ENCODE measurements at regions not wholly inside any gene's neighbourhood (a gene's known extent, or its start where the extent isn't known, plus 50 kb on each side); places are given as distances from the start of the nearest gene placed in this dataset.

DNA sequence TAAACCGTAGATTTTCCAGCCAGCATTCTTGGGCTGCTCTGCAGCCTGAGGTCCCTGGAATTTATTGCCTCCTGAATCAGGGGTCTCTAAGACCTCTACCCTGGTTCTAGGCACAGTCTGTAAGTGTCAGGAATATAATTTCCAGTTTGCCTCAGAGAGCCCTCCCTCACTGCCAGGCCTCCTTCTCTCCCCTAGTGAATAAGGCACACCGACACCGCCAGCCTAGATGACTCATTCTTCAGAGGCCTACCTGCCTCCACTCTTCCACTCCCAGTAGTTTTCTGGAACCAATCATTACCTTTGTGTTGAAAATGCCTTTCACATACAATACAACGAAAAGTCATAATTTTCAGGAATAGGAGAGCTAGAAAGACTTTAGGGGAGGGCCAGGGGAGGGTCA is 50.3 kb upstream of the ARHGEF9 start:
- H3K4me3 ChIP-seq (replicated peaks in 1 of 2; ENCODE audit: low read depth in 1 of 2, low read length in 2 of 2) = no peak overlapping the region
- H3K9me3 ChIP-seq (ENCODE audit: control insufficient read depth in 1 of 2, insufficient read depth in 1 of 2, low read depth in 1 of 2, low read length in 2 of 2) = no peaks in the 10 kb centered on the region
- H3K27ac ChIP-seq (ENCODE audit: low read depth, low read length) = no peak overlapping the region
- H3K79me2 ChIP-seq (ENCODE audit: insufficient read depth, low read length) = no peaks in the 10 kb centered on the region
- no peaks in the 10 kb centered on the region for H3K27me3 ChIP-seq (ENCODE audit: insufficient read depth, low read length)
- no TSS peak for BruUV-seq (replicated peaks)
- no peaks in the 10 kb centered on the region for H3K36me3 ChIP-seq (ENCODE audit: control insufficient read depth in 1 of 2, insufficient read depth in 2 of 2, low read length in 2 of 2)
- H4K20me1 ChIP-seq (ENCODE audit: insufficient read depth) = no peaks in the 10 kb centered on the region
- H2AFZ ChIP-seq (ENCODE audit: low read depth, low read length, poor library complexity, severe bottlenecking) = no peak overlapping the region
- H3K4me2 ChIP-seq (ENCODE audit: low read length) = no peak overlapping the region
- peaks cover 0 to 3% of the 10 kb centered on the region in 2 experiments; a peak in 1 of 4 replicates for H3K4me1 ChIP-seq (ENCODE audit: control insufficient read depth in 1 of 2, insufficient read depth in 2 of 2, low read length in 2 of 2)
- intact Hi-C loops (cut with micrococcal nuclease) = no loop called here
- H3K9ac ChIP-seq (ENCODE audit: low read length) = no peak overlapping the region
- no peak for DNase-seq (ENCODE audit: low read depth, low spot score)
- TF ChIP-seq SIN3A (IDR thresholded peaks at IDR 0.05; ENCODE audit: low read depth) (no peak), JUND (IDR thresholded peaks at IDR 0.05) (no peak)
- CTCF ChIA-PET = no interaction called here
- POLR2A ChIA-PET = no interaction called here
- RAD21 ChIA-PET (ENCODE audit: low non-redundant PET in 1 of 2, low total read pairs in 2 of 2, uncharacterized antibody in 2 of 2, unreplicated experiment in 2 of 2) = no interaction called here
- ATAC-seq = no peak
- no peaks in the 10 kb centered on the region for H3K9me2 ChIP-seq (ENCODE audit: insufficient read depth)
